ENCODE measurements at regions not wholly inside any gene's neighbourhood (a gene's known extent, or its start where the extent isn't known, plus 50 kb on each side); places are given as distances from the start of the nearest gene placed in this dataset.

GRCh38 chr1:230549625-230550024 lies 92.7 kb upstream of the COG2 start:
- H3K27me3 ChIP-seq (replicated peaks in 2 of 5; ENCODE audit: control insufficient read depth in 4 of 5, insufficient read depth in 5 of 5, low read length in 4 of 5), result peaks cover 0 to 7% (median 2%) of the 10 kb centered on the region in 5 experiments
- no peak for DNase-seq
- no CpG with 5 or more reads among the region's 1 CpG for WGBS (ENCODE audit: insufficient coverage)
- POLR2A ChIA-PET, result no interaction called here
- no peaks in the 10 kb centered on the region for H3K36me3 ChIP-seq (ENCODE audit: control insufficient read depth in 4 of 4, insufficient read depth in 4 of 4, low read length in 3 of 4)
- no peak overlapping the region for H3K27ac ChIP-seq (ENCODE audit: insufficient read depth in 1 of 2, low read depth in 1 of 2, low read length in 2 of 2, poor library complexity in 1 of 2, severe bottlenecking in 2 of 2)
- no peaks in the 10 kb centered on the region for H3K4me1 ChIP-seq (ENCODE audit: control extremely low read depth in 1 of 4, control insufficient read depth in 4 of 4, insufficient read depth in 4 of 4, low read length in 3 of 4)
- CTCF ChIA-PET, result no interaction called here
- H3K9me3 ChIP-seq (ENCODE audit: control extremely low read depth in 1 of 5, control insufficient read depth in 4 of 5, insufficient read depth in 2 of 5, low read depth in 1 of 5, low read length in 4 of 5), result no peaks in the 10 kb centered on the region
- H3K4me3 ChIP-seq (ENCODE audit: control insufficient read depth in 1 of 7, extremely low read depth in 1 of 7, insufficient read depth in 4 of 7, low read depth in 2 of 7, low read length in 6 of 7), result no peak overlapping the region

DNA sequence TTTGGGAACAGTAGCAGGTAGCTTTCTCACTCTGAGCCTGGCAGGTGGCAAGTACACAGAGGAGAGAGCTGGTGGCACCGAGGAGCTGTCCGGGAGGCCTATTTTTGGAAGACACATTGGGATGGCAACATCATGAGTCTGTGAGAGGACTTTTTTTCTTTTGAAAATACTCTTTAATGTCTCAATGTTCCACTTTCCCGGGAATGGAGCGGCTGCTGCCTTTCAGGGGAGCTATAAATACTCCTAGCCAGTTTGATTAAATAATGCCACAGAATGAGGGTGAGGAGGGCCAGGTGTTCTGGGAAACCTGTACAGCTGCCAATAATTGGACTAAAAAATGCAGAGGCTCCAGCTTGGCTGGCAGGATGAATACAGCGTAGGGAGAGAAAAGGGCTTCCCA lies 93.3 kb upstream of the COG2 start:
- Histone ChIP-seq H3K9me3 (ENCODE audit: control extremely low read depth in 1 of 5, control insufficient read depth in 4 of 5, insufficient read depth in 2 of 5, low read depth in 1 of 5, low read length in 4 of 5) (no peaks in the 10 kb centered on the region), H3K4me3 (ENCODE audit: control insufficient read depth in 1 of 7, extremely low read depth in 1 of 7, insufficient read depth in 4 of 7, low read depth in 2 of 7, low read length in 6 of 7) (no peak overlapping the region), H3K36me3 (ENCODE audit: control insufficient read depth in 4 of 4, insufficient read depth in 4 of 4, low read length in 3 of 4) (no peaks in the 10 kb centered on the region), H3K27ac (ENCODE audit: insufficient read depth in 1 of 2, low read depth in 1 of 2, low read length in 2 of 2, poor library complexity in 1 of 2, severe bottlenecking in 2 of 2) (no peak overlapping the region), H3K27me3 (replicated peaks in 2 of 5; ENCODE audit: control insufficient read depth in 4 of 5, insufficient read depth in 5 of 5, low read length in 4 of 5) (peaks cover 0 to 5% (median 2%) of the 10 kb centered on the region in 5 experiments), H3K4me1 (ENCODE audit: control extremely low read depth in 1 of 4, control insufficient read depth in 4 of 4, insufficient read depth in 4 of 4, low read length in 3 of 4) (no peaks in the 10 kb centered on the region)
- POLR2A ChIA-PET, result no interaction called here
- WGBS (ENCODE audit: insufficient coverage), result 91% methylated on average over 5 of the region's 5 CpGs
- CTCF ChIA-PET, result no interaction called here
- DNase-seq, result no peak

GRCh38 chr1:230548357-230548756 lies 93.9 kb upstream of the COG2 start:
- WGBS (ENCODE audit: insufficient coverage), result 90% methylated on average over 2 of the region's 2 CpGs

GRCh38 chr1:230545181-230545580 lies 97.1 kb upstream of the COG2 start:
- no peaks in the 10 kb centered on the region for H3K36me3 ChIP-seq (ENCODE audit: control insufficient read depth in 4 of 4, insufficient read depth in 4 of 4, low read length in 3 of 4)
- ChIA-PET CTCF (no interaction called here), POLR2A (no interaction called here)
- no peak overlapping the region for H3K27ac ChIP-seq (ENCODE audit: insufficient read depth in 1 of 2, low read depth in 1 of 2, low read length in 2 of 2, poor library complexity in 1 of 2, severe bottlenecking in 2 of 2)
- H3K4me3 ChIP-seq (ENCODE audit: control insufficient read depth in 1 of 7, extremely low read depth in 1 of 7, insufficient read depth in 4 of 7, low read depth in 2 of 7, low read length in 6 of 7), result no peak overlapping the region
- no peaks in the 10 kb centered on the region for H3K9me3 ChIP-seq (ENCODE audit: control extremely low read depth in 1 of 5, control insufficient read depth in 4 of 5, insufficient read depth in 2 of 5, low read depth in 1 of 5, low read length in 4 of 5)
- DNase-seq, result no peak
- H3K27me3 ChIP-seq (replicated peaks in 2 of 5; ENCODE audit: control insufficient read depth in 4 of 5, insufficient read depth in 5 of 5, low read length in 4 of 5), result peaks cover 0 to 3% (median 2%) of the 10 kb centered on the region in 5 experiments
- 100% methylated on average over 2 of the region's 3 CpGs for WGBS (ENCODE audit: insufficient coverage)
- H3K4me1 ChIP-seq (ENCODE audit: control extremely low read depth in 1 of 4, control insufficient read depth in 4 of 4, insufficient read depth in 4 of 4, low read length in 3 of 4), result no peaks in the 10 kb centered on the region

More at GRCh38 chr1:230548357-230548756, 93.9 kb upstream of the COG2 start:
- no peaks in the 10 kb centered on the region for H3K4me1 ChIP-seq (ENCODE audit: control extremely low read depth in 1 of 4, control insufficient read depth in 4 of 4, insufficient read depth in 4 of 4, low read length in 3 of 4)
- no peaks in the 10 kb centered on the region for H3K36me3 ChIP-seq (ENCODE audit: control insufficient read depth in 4 of 4, insufficient read depth in 4 of 4, low read length in 3 of 4)
- peaks cover 0 to 5% (median 2%) of the 10 kb centered on the region in 5 experiments for H3K27me3 ChIP-seq (replicated peaks in 2 of 5; ENCODE audit: control insufficient read depth in 4 of 5, insufficient read depth in 5 of 5, low read length in 4 of 5)
- no peaks in the 10 kb centered on the region for H3K9me3 ChIP-seq (ENCODE audit: control extremely low read depth in 1 of 5, control insufficient read depth in 4 of 5, insufficient read depth in 2 of 5, low read depth in 1 of 5, low read length in 4 of 5)
- CTCF ChIA-PET, result no interaction called here
- H3K27ac ChIP-seq (ENCODE audit: insufficient read depth in 1 of 2, low read depth in 1 of 2, low read length in 2 of 2, poor library complexity in 1 of 2, severe bottlenecking in 2 of 2), result no peak overlapping the region
- DNase-seq, result no peak
- POLR2A ChIA-PET, result no interaction called here
- no peak overlapping the region for H3K4me3 ChIP-seq (ENCODE audit: control insufficient read depth in 1 of 7, extremely low read depth in 1 of 7, insufficient read depth in 4 of 7, low read depth in 2 of 7, low read length in 6 of 7)

GRCh38 chr1:230544758-230545157 lies 97.5 kb upstream of the COG2 start:
- Histone ChIP-seq H3K4me3 (ENCODE audit: control insufficient read depth in 1 of 7, extremely low read depth in 1 of 7, insufficient read depth in 4 of 7, low read depth in 2 of 7, low read length in 6 of 7) (no peak overlapping the region), H3K4me1 (ENCODE audit: control extremely low read depth in 1 of 4, control insufficient read depth in 4 of 4, insufficient read depth in 4 of 4, low read length in 3 of 4) (no peaks in the 10 kb centered on the region), H3K27ac (ENCODE audit: insufficient read depth in 1 of 2, low read depth in 1 of 2, low read length in 2 of 2, poor library complexity in 1 of 2, severe bottlenecking in 2 of 2) (no peak overlapping the region), H3K36me3 (ENCODE audit: control insufficient read depth in 4 of 4, insufficient read depth in 4 of 4, low read length in 3 of 4) (no peaks in the 10 kb centered on the region), H3K9me3 (ENCODE audit: control extremely low read depth in 1 of 5, control insufficient read depth in 4 of 5, insufficient read depth in 2 of 5, low read depth in 1 of 5, low read length in 4 of 5) (no peaks in the 10 kb centered on the region), H3K27me3 (replicated peaks in 2 of 5; ENCODE audit: control insufficient read depth in 4 of 5, insufficient read depth in 5 of 5, low read length in 4 of 5) (peaks cover 0 to 3% (median 2%) of the 10 kb centered on the region in 5 experiments)
- ChIA-PET CTCF (no interaction called here), POLR2A (no interaction called here)
- DNase-seq, result no peak

DNA sequence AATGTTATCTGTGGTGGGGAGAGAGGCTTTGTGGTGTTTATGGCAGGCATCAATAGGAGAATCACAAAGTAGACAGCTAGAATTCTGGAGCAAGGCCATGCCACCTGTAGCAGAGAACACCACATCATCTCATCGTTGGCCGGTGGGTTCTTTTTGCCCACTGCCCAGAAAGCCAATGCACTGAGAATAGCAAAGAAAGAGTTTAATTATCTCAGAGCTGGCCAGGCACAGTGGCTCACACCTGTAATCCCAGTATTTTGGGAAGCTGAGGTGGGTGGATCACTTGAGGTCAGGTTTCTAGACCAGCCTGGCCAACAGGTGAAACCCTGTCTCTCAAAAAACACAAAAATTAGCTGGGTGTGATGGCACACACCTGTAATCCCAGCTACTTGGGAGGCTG lies 99.2 kb upstream of the COG2 start:
- no peak overlapping the region for H3K4me3 ChIP-seq (ENCODE audit: control insufficient read depth in 1 of 7, extremely low read depth in 1 of 7, insufficient read depth in 4 of 7, low read depth in 2 of 7, low read length in 6 of 7)
- no peak overlapping the region for H3K27ac ChIP-seq (ENCODE audit: insufficient read depth in 1 of 2, low read depth in 1 of 2, low read length in 2 of 2, poor library complexity in 1 of 2, severe bottlenecking in 2 of 2)
- DNase-seq, result no peak
- H3K27me3 ChIP-seq (replicated peaks in 2 of 5; ENCODE audit: control insufficient read depth in 4 of 5, insufficient read depth in 5 of 5, low read length in 4 of 5), result peaks cover 0 to 3% (median 2%) of the 10 kb centered on the region in 5 experiments
- H3K9me3 ChIP-seq (ENCODE audit: control extremely low read depth in 1 of 5, control insufficient read depth in 4 of 5, insufficient read depth in 2 of 5, low read depth in 1 of 5, low read length in 4 of 5), result no peaks in the 10 kb centered on the region
- no peaks in the 10 kb centered on the region for H3K36me3 ChIP-seq (ENCODE audit: control insufficient read depth in 4 of 4, insufficient read depth in 4 of 4, low read length in 3 of 4)
- 94% methylated on average over 2 of the region's 2 CpGs for WGBS (ENCODE audit: insufficient coverage)
- CTCF ChIA-PET, result no interaction called here
- no peaks in the 10 kb centered on the region for H3K4me1 ChIP-seq (ENCODE audit: control extremely low read depth in 1 of 4, control insufficient read depth in 4 of 4, insufficient read depth in 4 of 4, low read length in 3 of 4)
- POLR2A ChIA-PET, result no interaction called here

- Histone ChIP-seq H3K4me1 (ENCODE audit: control extremely low read depth in 1 of 4, control insufficient read depth in 4 of 4, insufficient read depth in 4 of 4, low read length in 3 of 4) (no peaks in the 10 kb centered on the region), H3K9me3 (ENCODE audit: control extremely low read depth in 1 of 5, control insufficient read depth in 4 of 5, insufficient read depth in 2 of 5, low read depth in 1 of 5, low read length in 4 of 5) (no peaks in the 10 kb centered on the region), H3K4me3 (ENCODE audit: control insufficient read depth in 1 of 7, extremely low read depth in 1 of 7, insufficient read depth in 4 of 7, low read depth in 2 of 7, low read length in 6 of 7) (no peak overlapping the region), H3K27me3 (replicated peaks in 2 of 5; ENCODE audit: control insufficient read depth in 4 of 5, insufficient read depth in 5 of 5, low read length in 4 of 5) (peaks cover 0 to 3% (median 2%) of the 10 kb centered on the region in 5 experiments), H3K36me3 (ENCODE audit: control insufficient read depth in 4 of 4, insufficient read depth in 4 of 4, low read length in 3 of 4) (no peaks in the 10 kb centered on the region), H3K27ac (ENCODE audit: insufficient read depth in 1 of 2, low read depth in 1 of 2, low read length in 2 of 2, poor library complexity in 1 of 2, severe bottlenecking in 2 of 2) (no peak overlapping the region)
- WGBS (ENCODE audit: insufficient coverage), result no CpG with 5 or more reads among the region's 2 CpGs
- no peak for DNase-seq
- CTCF ChIA-PET, result no interaction called here
- POLR2A ChIA-PET, result no interaction called here
Measured at GRCh38 chr1:230542681-230543080, 99.6 kb upstream of the COG2 start.

Data from common myeloid progenitor, CD34-positive (primary cell).